Stimulated activated CD4-positive, alpha-beta T cell treated with anti-CD3 and anti-CD28 coated beads, Interleukin-1b, Interleukin-23, amount 100 ng/mL, for 24 hours (primary cell): ENCODE measurements at regions not wholly inside any gene's neighbourhood (a gene's known extent, or its start where the extent isn't known, plus 50 kb on each side); places are given as distances from the start of the nearest gene placed in this dataset.
"Not testable (repeated sequence)": the region's sequence is repeated elsewhere in the genome, so short reads cannot be mapped to it uniquely, and the experiment has no call there.

Source experiments
- DNase-seq, 4 experiments: peaks; one replicate each; pipeline ENCODE4 v3.0.0-alpha.2; 2020; ENCODE audit warnings: low read depth in 4 of 4, low spot score in 1 of 4

DNA sequence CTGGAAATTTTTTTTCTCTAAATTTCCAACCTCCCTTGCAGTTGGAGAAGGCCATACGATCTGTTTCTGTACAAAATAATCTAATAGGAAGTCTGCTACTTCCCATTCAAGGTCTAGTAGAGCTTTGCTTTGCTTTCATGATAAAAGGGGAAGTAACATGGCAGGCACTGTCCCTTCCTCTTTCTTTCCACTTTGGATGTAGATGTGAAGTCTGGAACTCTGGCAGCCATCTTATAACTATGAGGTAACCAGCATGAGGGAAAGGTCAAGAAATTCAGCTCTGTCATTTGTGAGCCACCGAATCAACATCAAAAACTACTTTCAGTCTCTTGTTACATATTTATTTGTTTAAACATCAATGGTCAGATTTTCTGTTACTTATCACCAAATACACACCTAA, 156.3 kb downstream of the MTHFS start:
- no peak for DNase-seq

GRCh38 chr15:79743032-79743431, 153.8 kb downstream of the MTHFS start:
- DNase-seq: no peak

DNA sequence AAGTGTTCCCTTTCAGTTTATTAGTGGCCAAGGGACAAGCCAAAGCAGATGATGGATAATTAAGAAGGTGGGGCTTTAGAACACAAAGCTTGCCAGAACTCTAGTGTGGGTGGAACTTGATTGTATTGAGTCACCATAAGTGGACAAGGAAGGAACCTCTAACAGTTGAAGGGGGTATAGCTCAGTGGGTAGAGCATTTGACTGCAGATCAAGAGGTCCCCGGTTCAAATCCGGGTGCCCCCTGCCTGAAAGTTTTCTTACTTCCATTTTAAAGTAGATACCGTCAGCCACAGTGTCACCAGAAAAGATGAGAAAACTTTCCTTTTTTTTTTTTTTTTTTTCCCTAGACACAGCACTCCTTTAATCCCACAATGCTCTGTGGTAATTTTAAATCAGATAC, 152.3 kb downstream of the MTHFS start:
- peak in 1 of 4 experiments; percentile 5 for DNase-seq

GRCh38 chr15:79756365-79756764, 140.4 kb downstream of the MTHFS start:
- no peak for DNase-seq

GRCh38 chr15:79765081-79765480, 131.7 kb downstream of the MTHFS start:
- DNase-seq: no peak

DNA sequence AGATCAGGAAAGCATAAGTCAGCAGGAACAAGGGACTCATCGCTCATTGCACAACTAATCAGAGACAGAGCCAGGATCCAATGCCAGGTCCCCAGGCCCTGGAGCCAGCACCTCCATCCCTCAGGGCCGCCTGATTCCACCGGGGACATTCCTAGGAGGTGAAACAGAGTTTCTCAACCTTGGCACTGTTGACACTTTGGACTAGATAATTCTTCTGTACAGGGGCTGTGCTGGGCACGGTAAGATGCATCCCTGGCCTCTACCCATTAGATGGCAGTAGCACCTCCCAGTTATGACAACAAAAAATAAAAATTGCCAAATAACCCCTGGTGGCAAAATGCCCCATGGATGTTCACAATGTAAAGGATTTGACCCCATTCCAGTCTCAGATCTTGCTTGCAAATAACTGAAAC, 127.7 kb downstream of the MTHFS start:
- DNase-seq: no peak

- DNase-seq: no peak
These were observed 126.7 kb downstream of the MTHFS start for GRCh38 chr15:79769933-79770759.

DNA sequence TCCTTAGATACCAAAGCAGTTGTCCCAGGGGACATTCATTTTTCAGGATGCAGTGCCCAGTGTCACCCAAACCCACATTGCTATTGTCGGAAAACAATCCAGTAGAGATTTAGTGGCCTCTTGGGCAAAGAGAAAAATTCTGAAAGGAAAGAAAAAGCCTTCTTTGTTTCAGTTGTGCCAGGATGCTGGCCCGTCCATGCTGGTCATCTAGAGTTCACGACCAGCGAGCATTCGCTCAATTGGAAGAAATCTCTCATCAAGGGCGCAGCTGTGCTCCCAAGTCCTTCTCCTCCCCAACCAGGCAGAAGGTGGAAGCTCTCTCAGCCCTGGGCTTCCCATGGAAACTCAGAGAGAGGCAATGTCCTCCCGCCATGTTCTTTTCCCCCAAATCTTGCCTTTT, 123.7 kb downstream of the MTHFS start:
- no peak for DNase-seq

- DNase-seq: no peak
These were observed 121.0 kb downstream of the MTHFS start for GRCh38 chr15:79775821-79776220.

DNA sequence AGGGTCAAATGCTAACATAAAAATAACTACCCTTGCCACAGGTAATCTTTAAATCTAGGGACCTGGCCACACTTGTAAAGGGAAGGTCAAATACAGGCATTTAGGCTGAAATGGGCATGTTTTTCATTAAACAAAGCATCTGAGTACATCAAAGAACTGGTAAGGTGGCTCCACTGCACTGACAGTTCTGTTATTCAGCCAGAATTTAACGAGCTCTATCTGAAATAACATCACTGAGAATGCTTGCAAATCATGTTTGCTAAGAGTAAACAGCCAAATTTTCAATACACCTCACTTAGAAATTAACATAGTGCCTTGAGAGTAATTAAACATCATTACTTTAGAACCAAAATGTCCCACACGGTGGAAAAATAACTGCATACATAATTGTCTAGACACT, 118.9 kb downstream of the MTHFS start:
- no peak for DNase-seq

GRCh38 chr15:79778378-79778990, 118.3 kb downstream of the MTHFS start:
- DNase-seq: no peak

DNA sequence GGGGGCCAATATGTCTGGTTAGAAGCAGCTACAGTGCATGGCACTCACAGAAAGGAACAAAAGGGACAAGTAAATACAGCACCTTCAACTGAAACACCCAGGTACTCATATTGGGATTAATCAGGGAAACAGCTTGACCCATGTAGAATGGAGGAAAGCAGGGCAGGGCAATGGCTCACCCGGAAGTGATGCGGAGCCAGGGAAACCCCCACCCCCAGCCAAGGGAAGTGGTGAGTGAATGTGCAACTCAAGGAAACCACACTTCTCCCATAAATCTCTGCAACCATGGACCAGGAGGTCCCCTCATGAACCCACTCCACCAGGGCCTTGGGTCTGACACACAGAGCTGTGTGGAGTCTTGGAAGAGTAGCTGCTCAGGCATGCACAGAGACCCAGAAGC, 117.1 kb downstream of the MTHFS start:
- DNase-seq: no peak

DNA sequence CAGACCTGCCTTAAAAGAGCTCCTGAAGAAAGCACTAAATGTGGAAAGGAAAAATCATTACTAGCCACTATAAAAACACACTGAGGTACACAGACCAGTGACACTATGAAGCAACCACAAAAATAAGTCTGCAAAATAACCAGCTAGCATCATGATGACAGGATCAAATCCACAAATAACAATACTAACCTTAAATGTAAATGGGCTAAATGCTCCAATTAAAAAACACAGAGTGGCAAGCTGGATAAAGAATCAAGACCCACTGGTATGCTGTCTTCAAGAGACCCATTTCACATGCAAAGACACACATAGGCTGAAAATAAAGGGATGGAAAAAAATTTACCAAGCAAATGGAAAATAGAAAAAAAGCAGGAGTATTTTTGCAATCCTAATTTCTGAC, 114.5 kb downstream of the MTHFS start:
- not testable (repeated sequence) for DNase-seq
